Activated CD8-positive, alpha-beta memory T cell treated with anti-CD3 and anti-CD28 coated beads, Interleukin-2, amount 10 ng/mL, durations not matched to agents 7 days and 5 days (primary cell): ENCODE measurements at regions not wholly inside any gene's neighbourhood (a gene's known extent, or its start where the extent isn't known, plus 50 kb on each side); places are given as distances from the start of the nearest gene placed in this dataset.

Experiments
- ATAC-seq: fragments of 150-1000 bp; cut with Tn5 transposase; one replicate; pipeline ENCODE4 v1.10.0; 2021; ENCODE audit warnings: moderate library complexity
- CTCF ChIA-PET: fragments of 350-600 bp; sonication (Branson Sonifier 250); formaldehyde crosslinking; loops from one replicate; lab custom pipeline; 2021; ENCODE audit warnings: antibody characterized with exemption; lab: Charles Lee
- DNase-seq: peaks from one replicate; pipeline ENCODE4 v3.0.0-alpha.2; 2020
- H3K27ac Mint-ChIP-seq: one replicate; pipeline ENCODE4 v1.8.0; 2021; ENCODE audit warnings: mild to moderate bottlenecking, mixed read lengths
- H3K27me3 Mint-ChIP-seq: one replicate; pipeline ENCODE4 v1.8.0; 2021; ENCODE audit warnings: mixed read lengths
- H3K36me3 Mint-ChIP-seq: one replicate; pipeline ENCODE4 v1.8.0; 2021; ENCODE audit warnings: mild to moderate bottlenecking, mixed read lengths
- H3K4me1 Mint-ChIP-seq: one replicate; pipeline ENCODE4 v1.8.0; 2021; ENCODE audit warnings: mixed read lengths
- H3K4me3 Mint-ChIP-seq: one replicate; pipeline ENCODE4 v1.8.0; 2021; ENCODE audit warnings: mild to moderate bottlenecking, moderate library complexity, mixed read lengths
- H3K9me3 Mint-ChIP-seq: one replicate; pipeline ENCODE4 v1.8.0; 2022; ENCODE audit warnings: low read depth, mixed read lengths

GRCh38 chr3:194824100-194824499 is 138.4 kb downstream of the FAM43A start:
- no peak for ATAC-seq
- H3K27ac Mint-ChIP-seq = no peak overlapping the region
- peaks cover 2% of the 10 kb centered on the region for H3K27me3 Mint-ChIP-seq
- no peaks in the 10 kb centered on the region for H3K36me3 Mint-ChIP-seq
- H3K4me1 Mint-ChIP-seq = no peaks in the 10 kb centered on the region
- no peak overlapping the region for H3K4me3 Mint-ChIP-seq
- DNase-seq = no peak
- CTCF ChIA-PET = no interaction called here
- H3K9me3 Mint-ChIP-seq = no peaks in the 10 kb centered on the region

- Mint-ChIP-seq H3K9me3 (no peaks in the 10 kb centered on the region), H3K4me1 (no peaks in the 10 kb centered on the region), H3K27ac (no peak overlapping the region), H3K36me3 (no peaks in the 10 kb centered on the region), H3K4me3 (no peak overlapping the region), H3K27me3 (peaks cover 2% of the 10 kb centered on the region)
- CTCF ChIA-PET = interaction anchor here (1.0 kb wide), 1 partner anchor 9 kb away, joined by 3 read pairs; no protein-coding TSS in a partner anchor
- ATAC-seq (no peak), DNase-seq (no peak)
Measured at GRCh38 chr3:194824701-194825111, 139.0 kb downstream of the FAM43A start.

- peaks cover 2% of the 10 kb centered on the region for H3K27me3 Mint-ChIP-seq
- no peaks in the 10 kb centered on the region for H3K36me3 Mint-ChIP-seq
- no peaks in the 10 kb centered on the region for H3K9me3 Mint-ChIP-seq
- no peak overlapping the region for H3K4me3 Mint-ChIP-seq
- ATAC-seq (no peak), DNase-seq (no peak)
- no peaks in the 10 kb centered on the region for H3K4me1 Mint-ChIP-seq
- no peak overlapping the region for H3K27ac Mint-ChIP-seq
- CTCF ChIA-PET = no interaction called here
Measured at GRCh38 chr3:194826594-194826993, 140.9 kb downstream of the FAM43A start.

GRCh38 chr3:194827486-194827885 is 141.8 kb downstream of the FAM43A start:
- Mint-ChIP-seq H3K4me3 (no peak overlapping the region), H3K27me3 (peaks cover 2% of the 10 kb centered on the region), H3K9me3 (no peaks in the 10 kb centered on the region), H3K4me1 (no peaks in the 10 kb centered on the region), H3K27ac (no peak overlapping the region), H3K36me3 (no peaks in the 10 kb centered on the region)
- DNase-seq = no peak
- CTCF ChIA-PET = no interaction called here
- ATAC-seq = no peak

GRCh38 chr3:194828116-194828515 is 142.4 kb downstream of the FAM43A start:
- Mint-ChIP-seq H3K27me3 (peaks cover 2% of the 10 kb centered on the region), H3K4me3 (no peak overlapping the region), H3K9me3 (no peaks in the 10 kb centered on the region), H3K4me1 (no peaks in the 10 kb centered on the region), H3K27ac (no peak overlapping the region), H3K36me3 (no peaks in the 10 kb centered on the region)
- DNase-seq (no peak), ATAC-seq (no peak)
- CTCF ChIA-PET = no interaction called here

GRCh38 chr3:194828926-194829325 is 143.2 kb downstream of the FAM43A start:
- no peak for DNase-seq
- no peak for ATAC-seq
- Mint-ChIP-seq H3K4me3 (no peak overlapping the region), H3K36me3 (no peaks in the 10 kb centered on the region), H3K27me3 (peaks cover 2% of the 10 kb centered on the region), H3K4me1 (no peaks in the 10 kb centered on the region), H3K27ac (no peak overlapping the region), H3K9me3 (no peaks in the 10 kb centered on the region)
- CTCF ChIA-PET = no interaction called here

- Mint-ChIP-seq H3K36me3 (no peaks in the 10 kb centered on the region), H3K27ac (no peak overlapping the region), H3K4me1 (no peaks in the 10 kb centered on the region), H3K9me3 (no peaks in the 10 kb centered on the region), H3K4me3 (no peak overlapping the region), H3K27me3 (peaks cover 2% of the 10 kb centered on the region)
- ATAC-seq = no peak
- no peak for DNase-seq
- CTCF ChIA-PET = no interaction called here
Measured at GRCh38 chr3:194830401-194830800, 144.7 kb downstream of the FAM43A start.

- no peak overlapping the region for H3K27ac Mint-ChIP-seq
Measured at GRCh38 chr3:194830978-194831377, 145.3 kb downstream of the FAM43A start.

GRCh38 chr3:194832346-194833104 is 146.8 kb downstream of the FAM43A start:
- ATAC-seq (no peak), DNase-seq (no peak)
- no peaks in the 10 kb centered on the region for H3K36me3 Mint-ChIP-seq
- CTCF ChIA-PET = interaction anchor here (0.6 to 1.1 kb wide), 2 partner anchors 7 to 58 kb away, joined by 3 read pairs; no protein-coding TSS in a partner anchor
- H3K4me1 Mint-ChIP-seq = no peaks in the 10 kb centered on the region
- peaks cover 2% of the 10 kb centered on the region for H3K27me3 Mint-ChIP-seq
- H3K9me3 Mint-ChIP-seq = no peaks in the 10 kb centered on the region
- no peak overlapping the region for H3K27ac Mint-ChIP-seq
- H3K4me3 Mint-ChIP-seq = no peak overlapping the region

More at GRCh38 chr3:194830978-194831377, 145.3 kb downstream of the FAM43A start:
- H3K36me3 Mint-ChIP-seq = no peaks in the 10 kb centered on the region
- no peaks in the 10 kb centered on the region for H3K9me3 Mint-ChIP-seq
- no peak overlapping the region for H3K4me3 Mint-ChIP-seq
- CTCF ChIA-PET = no interaction called here
- H3K4me1 Mint-ChIP-seq = no peaks in the 10 kb centered on the region
- DNase-seq (no peak), ATAC-seq (no peak)
- H3K27me3 Mint-ChIP-seq = peaks cover 2% of the 10 kb centered on the region

- Mint-ChIP-seq H3K27me3 (peaks cover under 1% of the 10 kb centered on the region), H3K9me3 (no peaks in the 10 kb centered on the region), H3K4me1 (no peaks in the 10 kb centered on the region), H3K36me3 (no peaks in the 10 kb centered on the region), H3K4me3 (no peak overlapping the region), H3K27ac (no peak overlapping the region)
- ATAC-seq (no peak), DNase-seq (no peak)
- CTCF ChIA-PET = interaction anchor here (0.6 to 1.1 kb wide), 2 partner anchors 8 to 57 kb away, joined by 3 read pairs; no protein-coding TSS in a partner anchor
Measured at GRCh38 chr3:194833114-194833910, 147.6 kb downstream of the FAM43A start.

- H3K4me3 Mint-ChIP-seq = no peak overlapping the region
Measured at GRCh38 chr3:194836661-194837060, 151.0 kb downstream of the FAM43A start.

GRCh38 chr3:194837457-194838127 is 151.9 kb downstream of the FAM43A start:
- Mint-ChIP-seq H3K9me3 (no peaks in the 10 kb centered on the region), H3K4me1 (no peaks in the 10 kb centered on the region), H3K27me3 (peaks cover 8% of the 10 kb centered on the region), H3K36me3 (no peaks in the 10 kb centered on the region), H3K27ac (no peak overlapping the region), H3K4me3 (no peak overlapping the region)
- DNase-seq (no peak), ATAC-seq (no peak)
- CTCF ChIA-PET = no interaction called here

More at GRCh38 chr3:194836661-194837060, 151.0 kb downstream of the FAM43A start:
- Mint-ChIP-seq H3K9me3 (no peaks in the 10 kb centered on the region), H3K27me3 (peaks cover 6% of the 10 kb centered on the region), H3K4me1 (no peaks in the 10 kb centered on the region), H3K27ac (no peak overlapping the region), H3K36me3 (no peaks in the 10 kb centered on the region)
- CTCF ChIA-PET = no interaction called here
- DNase-seq (no peak), ATAC-seq (no peak)

- CTCF ChIA-PET = no interaction called here
Measured at GRCh38 chr3:194838236-194838635, 152.6 kb downstream of the FAM43A start.

More at GRCh38 chr3:194838236-194838635, 152.6 kb downstream of the FAM43A start:
- Mint-ChIP-seq H3K9me3 (no peaks in the 10 kb centered on the region), H3K36me3 (no peaks in the 10 kb centered on the region), H3K27ac (no peak overlapping the region), H3K27me3 (peaks cover 8% of the 10 kb centered on the region), H3K4me1 (no peaks in the 10 kb centered on the region), H3K4me3 (no peak overlapping the region)
- DNase-seq (no peak), ATAC-seq (no peak)
